GM10266 (cell line): ENCODE measurements at regions not wholly inside any gene's neighbourhood (a gene's known extent, or its start where the extent isn't known, plus 50 kb on each side); places are given as distances from the start of the nearest gene placed in this dataset.

ENCODE experiments used
- DNase-seq: peaks from one replicate; pipeline ENCODE4 v3.0.0; 2012; ENCODE audit errors: extremely low spot score
- CTCF ChIP-seq: IDR thresholded peaks from 2 replicates; pipeline ENCODE4 v1.5.1; 2012; ENCODE audit warnings: mild to moderate bottlenecking, low read depth; ENCODE audit not compliant: control insufficient read depth, insufficient read depth; ENCODE audit errors: missing control alignments

GRCh38 chr20:22866812-22867341, 168.2 kb upstream of the SSTR4 start:
- no peak for DNase-seq
- TF ChIP-seq CTCF: no peak

GRCh38 chr20:22878166-22878565, 156.9 kb upstream of the SSTR4 start:
- DNase-seq: no peak
- no peak for TF ChIP-seq CTCF

- no peak for DNase-seq
- no peak for TF ChIP-seq CTCF
Measured at GRCh38 chr20:22880277-22880676, 154.8 kb upstream of the SSTR4 start.

- DNase-seq: no peak
- no peak for TF ChIP-seq CTCF
Measured at GRCh38 chr20:22887796-22888195, 147.3 kb upstream of the SSTR4 start.

GRCh38 chr20:22890594-22891300, 144.4 kb upstream of the SSTR4 start:
- no peak for DNase-seq
- TF ChIP-seq CTCF: no peak

GRCh38 chr20:22901164-22901563, 133.9 kb upstream of the SSTR4 start:
- TF ChIP-seq CTCF: no peak
- DNase-seq: no peak

- no peak for DNase-seq
- no peak for TF ChIP-seq CTCF
Measured at GRCh38 chr20:22901921-22902320, 133.2 kb upstream of the SSTR4 start.
